H1 (cell line): ENCODE measurements at regions not wholly inside any gene's neighbourhood (a gene's known extent, or its start where the extent isn't known, plus 50 kb on each side); places are given as distances from the start of the nearest gene placed in this dataset.

ENCODE experiments used
- ASH2L ChIP-seq: fragments of 200-600, 300-600 bp; sonication (generic); IDR thresholded peaks from one replicate; pipeline ENCODE4 v1.7.1; 2017; ENCODE audit warnings: low read length
- BRCA1 ChIP-seq: IDR thresholded peaks from 2 replicates; pipeline ENCODE4 v1.6.1; 2012; ENCODE audit warnings: low read depth, low read length, improper control_type of control experiment
- GABPA ChIP-seq: IDR thresholded peaks from 2 replicates; pipeline ENCODE4 v1.6.1; 2011; ENCODE audit warnings: mild to moderate bottlenecking, low read length, moderate library complexity, borderline replicate concordance; ENCODE audit not compliant: insufficient read depth
- JUN ChIP-seq: IDR thresholded peaks from 2 replicates; pipeline ENCODE4 v1.6.1; 2011; ENCODE audit warnings: low read depth, mild to moderate bottlenecking, improper control_type of control experiment, low read length
- KDM4A ChIP-seq: IDR thresholded peaks from one replicate; pipeline ENCODE4 v1.7.1; 2012; ENCODE audit warnings: low read depth, mild to moderate bottlenecking, moderate library complexity, low read length, inconsistent platforms; ENCODE audit not compliant: severe bottlenecking
- MAFK ChIP-seq: IDR thresholded peaks from 2 replicates; pipeline ENCODE4 v1.6.1; 2012; ENCODE audit warnings: low read depth, mild to moderate bottlenecking, improper control_type of control experiment, low read length
- NANOG ChIP-seq: IDR thresholded peaks from 2 replicates; pipeline ENCODE4 v1.6.1; 2011; ENCODE audit warnings: low read length, low read depth, mild to moderate bottlenecking, inconsistent platforms; ENCODE audit not compliant: insufficient read depth, poor library complexity, severe bottlenecking
- POU5F1 ChIP-seq: IDR thresholded peaks from 2 replicates; pipeline ENCODE4 v1.6.1; 2011; ENCODE audit warnings: low read depth, mild to moderate bottlenecking, low read length, moderate library complexity
- TBP ChIP-seq: IDR thresholded peaks from 2 replicates; pipeline ENCODE4 v1.6.1; 2011; ENCODE audit warnings: low read depth, low read length, improper control_type of control experiment
- TF ChIP-seq, protein P1 (sequence below): fragments of 300-600 bp; sonication (generic); IDR thresholded peaks from 2 replicates; pipeline ENCODE4 v1.7.1; 2012; ENCODE audit warnings: low read length, moderate library complexity, mild to moderate bottlenecking, inconsistent platforms; ENCODE audit not compliant: insufficient replicate concordance
- TF ChIP-seq, protein P2 (sequence below): IDR thresholded peaks from 2 replicates; pipeline ENCODE4 v1.6.1; 2011; ENCODE audit warnings: low read length, improper control_type of control experiment

DNA sequence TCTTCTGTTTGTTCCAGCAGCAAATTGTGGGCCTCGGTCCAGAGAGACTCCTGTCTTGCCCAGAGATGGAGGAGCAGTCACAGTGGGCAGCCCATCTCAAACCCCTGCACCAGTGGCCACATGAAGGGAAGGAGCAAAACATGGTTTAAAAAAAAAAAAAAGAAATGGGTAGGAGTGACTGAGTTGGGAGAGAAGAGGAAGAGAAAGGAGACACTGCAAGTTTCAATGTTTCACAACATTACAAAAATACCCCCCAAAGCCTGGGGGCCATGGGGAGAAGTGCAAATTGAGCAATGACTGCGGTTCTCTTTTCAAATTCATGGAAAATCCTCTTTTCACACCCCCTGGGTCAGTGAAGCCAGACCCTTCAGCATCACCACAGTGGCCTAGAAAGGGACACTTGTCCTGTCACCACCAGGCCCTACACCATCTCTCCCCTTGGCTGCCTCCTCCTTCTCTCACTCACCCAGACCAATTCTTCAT is 117.1 kb downstream of the ZFP36L2 start (continued):
- TF ChIP-seq, protein P1, sequence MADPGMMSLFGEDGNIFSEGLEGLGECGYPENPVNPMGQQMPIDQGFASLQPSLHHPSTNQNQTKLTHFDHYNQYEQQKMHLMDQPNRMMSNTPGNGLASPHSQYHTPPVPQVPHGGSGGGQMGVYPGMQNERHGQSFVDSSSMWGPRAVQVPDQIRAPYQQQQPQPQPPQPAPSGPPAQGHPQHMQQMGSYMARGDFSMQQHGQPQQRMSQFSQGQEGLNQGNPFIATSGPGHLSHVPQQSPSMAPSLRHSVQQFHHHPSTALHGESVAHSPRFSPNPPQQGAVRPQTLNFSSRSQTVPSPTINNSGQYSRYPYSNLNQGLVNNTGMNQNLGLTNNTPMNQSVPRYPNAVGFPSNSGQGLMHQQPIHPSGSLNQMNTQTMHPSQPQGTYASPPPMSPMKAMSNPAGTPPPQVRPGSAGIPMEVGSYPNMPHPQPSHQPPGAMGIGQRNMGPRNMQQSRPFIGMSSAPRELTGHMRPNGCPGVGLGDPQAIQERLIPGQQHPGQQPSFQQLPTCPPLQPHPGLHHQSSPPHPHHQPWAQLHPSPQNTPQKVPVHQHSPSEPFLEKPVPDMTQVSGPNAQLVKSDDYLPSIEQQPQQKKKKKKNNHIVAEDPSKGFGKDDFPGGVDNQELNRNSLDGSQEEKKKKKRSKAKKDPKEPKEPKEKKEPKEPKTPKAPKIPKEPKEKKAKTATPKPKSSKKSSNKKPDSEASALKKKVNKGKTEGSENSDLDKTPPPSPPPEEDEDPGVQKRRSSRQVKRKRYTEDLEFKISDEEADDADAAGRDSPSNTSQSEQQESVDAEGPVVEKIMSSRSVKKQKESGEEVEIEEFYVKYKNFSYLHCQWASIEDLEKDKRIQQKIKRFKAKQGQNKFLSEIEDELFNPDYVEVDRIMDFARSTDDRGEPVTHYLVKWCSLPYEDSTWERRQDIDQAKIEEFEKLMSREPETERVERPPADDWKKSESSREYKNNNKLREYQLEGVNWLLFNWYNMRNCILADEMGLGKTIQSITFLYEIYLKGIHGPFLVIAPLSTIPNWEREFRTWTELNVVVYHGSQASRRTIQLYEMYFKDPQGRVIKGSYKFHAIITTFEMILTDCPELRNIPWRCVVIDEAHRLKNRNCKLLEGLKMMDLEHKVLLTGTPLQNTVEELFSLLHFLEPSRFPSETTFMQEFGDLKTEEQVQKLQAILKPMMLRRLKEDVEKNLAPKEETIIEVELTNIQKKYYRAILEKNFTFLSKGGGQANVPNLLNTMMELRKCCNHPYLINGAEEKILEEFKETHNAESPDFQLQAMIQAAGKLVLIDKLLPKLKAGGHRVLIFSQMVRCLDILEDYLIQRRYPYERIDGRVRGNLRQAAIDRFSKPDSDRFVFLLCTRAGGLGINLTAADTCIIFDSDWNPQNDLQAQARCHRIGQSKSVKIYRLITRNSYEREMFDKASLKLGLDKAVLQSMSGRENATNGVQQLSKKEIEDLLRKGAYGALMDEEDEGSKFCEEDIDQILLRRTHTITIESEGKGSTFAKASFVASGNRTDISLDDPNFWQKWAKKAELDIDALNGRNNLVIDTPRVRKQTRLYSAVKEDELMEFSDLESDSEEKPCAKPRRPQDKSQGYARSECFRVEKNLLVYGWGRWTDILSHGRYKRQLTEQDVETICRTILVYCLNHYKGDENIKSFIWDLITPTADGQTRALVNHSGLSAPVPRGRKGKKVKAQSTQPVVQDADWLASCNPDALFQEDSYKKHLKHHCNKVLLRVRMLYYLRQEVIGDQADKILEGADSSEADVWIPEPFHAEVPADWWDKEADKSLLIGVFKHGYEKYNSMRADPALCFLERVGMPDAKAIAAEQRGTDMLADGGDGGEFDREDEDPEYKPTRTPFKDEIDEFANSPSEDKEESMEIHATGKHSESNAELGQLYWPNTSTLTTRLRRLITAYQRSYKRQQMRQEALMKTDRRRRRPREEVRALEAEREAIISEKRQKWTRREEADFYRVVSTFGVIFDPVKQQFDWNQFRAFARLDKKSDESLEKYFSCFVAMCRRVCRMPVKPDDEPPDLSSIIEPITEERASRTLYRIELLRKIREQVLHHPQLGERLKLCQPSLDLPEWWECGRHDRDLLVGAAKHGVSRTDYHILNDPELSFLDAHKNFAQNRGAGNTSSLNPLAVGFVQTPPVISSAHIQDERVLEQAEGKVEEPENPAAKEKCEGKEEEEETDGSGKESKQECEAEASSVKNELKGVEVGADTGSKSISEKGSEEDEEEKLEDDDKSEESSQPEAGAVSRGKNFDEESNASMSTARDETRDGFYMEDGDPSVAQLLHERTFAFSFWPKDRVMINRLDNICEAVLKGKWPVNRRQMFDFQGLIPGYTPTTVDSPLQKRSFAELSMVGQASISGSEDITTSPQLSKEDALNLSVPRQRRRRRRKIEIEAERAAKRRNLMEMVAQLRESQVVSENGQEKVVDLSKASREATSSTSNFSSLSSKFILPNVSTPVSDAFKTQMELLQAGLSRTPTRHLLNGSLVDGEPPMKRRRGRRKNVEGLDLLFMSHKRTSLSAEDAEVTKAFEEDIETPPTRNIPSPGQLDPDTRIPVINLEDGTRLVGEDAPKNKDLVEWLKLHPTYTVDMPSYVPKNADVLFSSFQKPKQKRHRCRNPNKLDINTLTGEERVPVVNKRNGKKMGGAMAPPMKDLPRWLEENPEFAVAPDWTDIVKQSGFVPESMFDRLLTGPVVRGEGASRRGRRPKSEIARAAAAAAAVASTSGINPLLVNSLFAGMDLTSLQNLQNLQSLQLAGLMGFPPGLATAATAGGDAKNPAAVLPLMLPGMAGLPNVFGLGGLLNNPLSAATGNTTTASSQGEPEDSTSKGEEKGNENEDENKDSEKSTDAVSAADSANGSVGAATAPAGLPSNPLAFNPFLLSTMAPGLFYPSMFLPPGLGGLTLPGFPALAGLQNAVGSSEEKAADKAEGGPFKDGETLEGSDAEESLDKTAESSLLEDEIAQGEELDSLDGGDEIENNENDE = no peak
- TF ChIP-seq MAFK = no peak
- no peak for TF ChIP-seq JUN
- TF ChIP-seq ASH2L = no peak
- no peak for TF ChIP-seq KDM4A
- TF ChIP-seq POU5F1 = no peak
- TF ChIP-seq TBP = no peak
- TF ChIP-seq NANOG = no peak
- no peak for TF ChIP-seq BRCA1
- no peak for TF ChIP-seq GABPA
- TF ChIP-seq, protein P2, sequence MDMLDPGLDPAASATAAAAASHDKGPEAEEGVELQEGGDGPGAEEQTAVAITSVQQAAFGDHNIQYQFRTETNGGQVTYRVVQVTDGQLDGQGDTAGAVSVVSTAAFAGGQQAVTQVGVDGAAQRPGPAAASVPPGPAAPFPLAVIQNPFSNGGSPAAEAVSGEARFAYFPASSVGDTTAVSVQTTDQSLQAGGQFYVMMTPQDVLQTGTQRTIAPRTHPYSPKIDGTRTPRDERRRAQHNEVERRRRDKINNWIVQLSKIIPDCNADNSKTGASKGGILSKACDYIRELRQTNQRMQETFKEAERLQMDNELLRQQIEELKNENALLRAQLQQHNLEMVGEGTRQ = no peak
